Liver (tissue), 3 donors: ENCODE measurements at regions not wholly inside any gene's neighbourhood (a gene's known extent, or its start where the extent isn't known, plus 50 kb on each side); places are given as distances from the start of the nearest gene placed in this dataset.

Source experiments
- GABPA ChIP-seq, 2 donors: IDR thresholded peaks in 1 of 2; conservative IDR thresholded peaks in 1 of 2; 2 replicates each; pipeline ENCODE4 v1.6.1; 2016; ENCODE audit warnings: antibody characterized with exemption in 2 of 2, mild to moderate bottlenecking in 1 of 2, moderate library complexity in 1 of 2
- JUND ChIP-seq, 2 donors: IDR thresholded peaks; 2 replicates each; pipeline ENCODE4 v1.6.1; 2016; ENCODE audit warnings: antibody characterized with exemption in 2 of 2
- NR2F2 ChIP-seq: IDR thresholded peaks from 2 replicates; pipeline ENCODE4 v1.6.1; 2016; ENCODE audit warnings: antibody characterized with exemption
- RAD21 ChIP-seq, 2 donors: IDR thresholded peaks; 2 replicates each; pipeline ENCODE4 v1.6.1; 2016; ENCODE audit warnings: antibody characterized with exemption in 2 of 2, mild to moderate bottlenecking in 2 of 2
- RXRA ChIP-seq, 2 donors: IDR thresholded peaks; 2 replicates each; pipeline ENCODE4 v1.6.1; 2017 to 2018; ENCODE audit warnings: antibody characterized with exemption in 2 of 2, mild to moderate bottlenecking in 1 of 2
- SP1 ChIP-seq: IDR thresholded peaks from 2 replicates; pipeline ENCODE4 v1.6.1; 2018; ENCODE audit warnings: antibody characterized with exemption, mild to moderate bottlenecking
- TAF1 ChIP-seq: conservative IDR thresholded peaks from 2 replicates; pipeline ENCODE4 v1.6.1; 2016; ENCODE audit warnings: antibody characterized with exemption, mild to moderate bottlenecking
- YY1 ChIP-seq: IDR thresholded peaks from 2 replicates; pipeline ENCODE4 v1.6.1; 2016; ENCODE audit warnings: antibody characterized with exemption, mild to moderate bottlenecking
- TF ChIP-seq, protein P1 (sequence below): IDR thresholded peaks from 2 replicates; pipeline ENCODE4 v1.6.1; 2016; ENCODE audit warnings: antibody characterized with exemption, mild to moderate bottlenecking
- TF ChIP-seq, protein P2 (sequence below): fragments of 150-350 bp; IDR thresholded peaks from 2 replicates; pipeline ENCODE4 v1.5.1; 2017; ENCODE audit warnings: improper control_type of control experiment, low read depth, low read length; ENCODE audit not compliant: missing input control
- donor health status: healthy.
- donor health status: healthy.

DNA sequence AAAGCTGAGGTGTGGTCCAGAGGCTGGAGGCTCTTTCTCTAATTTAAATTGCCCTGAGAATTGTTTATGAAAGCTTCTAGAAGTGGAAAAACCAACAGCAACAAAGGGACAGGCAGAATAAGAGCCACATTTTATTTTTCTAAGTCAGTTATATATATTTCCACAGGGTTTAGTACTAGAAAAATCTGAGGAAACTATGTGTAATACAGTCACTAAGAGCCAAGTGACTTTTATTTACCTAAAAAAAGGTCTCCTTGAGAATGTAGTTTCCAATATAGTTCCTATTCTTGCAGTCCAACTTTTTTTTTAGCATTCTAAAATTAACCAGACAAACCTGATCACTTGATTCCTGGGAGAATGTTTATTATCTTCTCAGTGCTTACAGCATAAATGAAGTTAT lies 296.6 kb upstream of the MYOCD start:
- TF ChIP-seq, protein P1, sequence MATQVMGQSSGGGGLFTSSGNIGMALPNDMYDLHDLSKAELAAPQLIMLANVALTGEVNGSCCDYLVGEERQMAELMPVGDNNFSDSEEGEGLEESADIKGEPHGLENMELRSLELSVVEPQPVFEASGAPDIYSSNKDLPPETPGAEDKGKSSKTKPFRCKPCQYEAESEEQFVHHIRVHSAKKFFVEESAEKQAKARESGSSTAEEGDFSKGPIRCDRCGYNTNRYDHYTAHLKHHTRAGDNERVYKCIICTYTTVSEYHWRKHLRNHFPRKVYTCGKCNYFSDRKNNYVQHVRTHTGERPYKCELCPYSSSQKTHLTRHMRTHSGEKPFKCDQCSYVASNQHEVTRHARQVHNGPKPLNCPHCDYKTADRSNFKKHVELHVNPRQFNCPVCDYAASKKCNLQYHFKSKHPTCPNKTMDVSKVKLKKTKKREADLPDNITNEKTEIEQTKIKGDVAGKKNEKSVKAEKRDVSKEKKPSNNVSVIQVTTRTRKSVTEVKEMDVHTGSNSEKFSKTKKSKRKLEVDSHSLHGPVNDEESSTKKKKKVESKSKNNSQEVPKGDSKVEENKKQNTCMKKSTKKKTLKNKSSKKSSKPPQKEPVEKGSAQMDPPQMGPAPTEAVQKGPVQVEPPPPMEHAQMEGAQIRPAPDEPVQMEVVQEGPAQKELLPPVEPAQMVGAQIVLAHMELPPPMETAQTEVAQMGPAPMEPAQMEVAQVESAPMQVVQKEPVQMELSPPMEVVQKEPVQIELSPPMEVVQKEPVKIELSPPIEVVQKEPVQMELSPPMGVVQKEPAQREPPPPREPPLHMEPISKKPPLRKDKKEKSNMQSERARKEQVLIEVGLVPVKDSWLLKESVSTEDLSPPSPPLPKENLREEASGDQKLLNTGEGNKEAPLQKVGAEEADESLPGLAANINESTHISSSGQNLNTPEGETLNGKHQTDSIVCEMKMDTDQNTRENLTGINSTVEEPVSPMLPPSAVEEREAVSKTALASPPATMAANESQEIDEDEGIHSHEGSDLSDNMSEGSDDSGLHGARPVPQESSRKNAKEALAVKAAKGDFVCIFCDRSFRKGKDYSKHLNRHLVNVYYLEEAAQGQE: no peak
- TF ChIP-seq, protein P2, sequence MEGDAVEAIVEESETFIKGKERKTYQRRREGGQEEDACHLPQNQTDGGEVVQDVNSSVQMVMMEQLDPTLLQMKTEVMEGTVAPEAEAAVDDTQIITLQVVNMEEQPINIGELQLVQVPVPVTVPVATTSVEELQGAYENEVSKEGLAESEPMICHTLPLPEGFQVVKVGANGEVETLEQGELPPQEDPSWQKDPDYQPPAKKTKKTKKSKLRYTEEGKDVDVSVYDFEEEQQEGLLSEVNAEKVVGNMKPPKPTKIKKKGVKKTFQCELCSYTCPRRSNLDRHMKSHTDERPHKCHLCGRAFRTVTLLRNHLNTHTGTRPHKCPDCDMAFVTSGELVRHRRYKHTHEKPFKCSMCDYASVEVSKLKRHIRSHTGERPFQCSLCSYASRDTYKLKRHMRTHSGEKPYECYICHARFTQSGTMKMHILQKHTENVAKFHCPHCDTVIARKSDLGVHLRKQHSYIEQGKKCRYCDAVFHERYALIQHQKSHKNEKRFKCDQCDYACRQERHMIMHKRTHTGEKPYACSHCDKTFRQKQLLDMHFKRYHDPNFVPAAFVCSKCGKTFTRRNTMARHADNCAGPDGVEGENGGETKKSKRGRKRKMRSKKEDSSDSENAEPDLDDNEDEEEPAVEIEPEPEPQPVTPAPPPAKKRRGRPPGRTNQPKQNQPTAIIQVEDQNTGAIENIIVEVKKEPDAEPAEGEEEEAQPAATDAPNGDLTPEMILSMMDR: no peak
- no peak for TF ChIP-seq JUND (IDR thresholded peaks at IDR 0.05)
- TF ChIP-seq TAF1: no peak
- TF ChIP-seq RAD21 (IDR thresholded peaks at IDR 0.05): no peak
- TF ChIP-seq NR2F2: no peak
- TF ChIP-seq YY1: no peak
- no peak for TF ChIP-seq SP1
- no peak for TF ChIP-seq RXRA (IDR thresholded peaks at IDR 0.05)
- TF ChIP-seq GABPA (IDR thresholded peaks at IDR 0.05 in 1 of 2, conservative IDR thresholded peaks at IDR 0.05 in 1 of 2): no peak
